Mucosa of descending colon (tissue), 3 donors: ENCODE measurements at regions not wholly inside any gene's neighbourhood (a gene's known extent, or its start where the extent isn't known, plus 50 kb on each side); places are given as distances from the start of the nearest gene placed in this dataset.
A peak's percentile ranks its signal among the peaks of the same experiment; 100 is the strongest.

ENCODE experiments used
- ATAC-seq: fragments of 200-7000 bp; cut with Tn5 transposase; one replicate; pipeline ENCODE4 v1.9.1; 2020; ENCODE audit warnings: mild to moderate bottlenecking, moderate library complexity
- DNase-seq, 3 donors: peaks; one replicate each; pipeline ENCODE4 v3.0.0-alpha.2; 2020
- H3K36me3 ChIP-seq: fragments of 200-600 bp; one replicate; pipeline ENCODE4 v1.8.0; 2021; ENCODE audit warnings: low read depth, mild to moderate bottlenecking
- H3K4me1 ChIP-seq: fragments of 200-600 bp; one replicate; pipeline ENCODE4 v1.8.0; 2021; ENCODE audit warnings: low read depth, mild to moderate bottlenecking
- H3K4me3 ChIP-seq: fragments of 200-600 bp; one replicate; pipeline ENCODE4 v1.8.0; 2021; ENCODE audit warnings: mild to moderate bottlenecking
- H3K9me3 ChIP-seq: fragments of 200-600 bp; one replicate; pipeline ENCODE4 v1.8.0; 2021; ENCODE audit warnings: mild to moderate bottlenecking
- intact Hi-C, 2 donors: fragments of 100-400 bp; cut with DNase I in 1 of 2; cut with micrococcal nuclease in 1 of 2; formaldehyde crosslinking; loops; one replicate each; pipeline versions ENCODE4 v1.11.0 to v1.11.1; 2022; cut with DNase I, micrococcal nuclease
- TF ChIP-seq, protein P1 (sequence below): fragments of 200-600 bp; IDR thresholded peaks from one replicate; pipeline ENCODE4 v1.8.0; 2022; ENCODE audit warnings: antibody characterized with exemption, mild to moderate bottlenecking
- donor health status: DM: no; HTN: no; CAD: no; lungs with moderate emphysema.
- donor health status: DM: no; HTN: no; CAD: no.
- donor health status: DM: no; HTN: yes; CAD: no.

- DNase-seq (peak in 1 of 3 donors; percentile 2), ATAC-seq (no peak)
- TF ChIP-seq, protein P1, sequence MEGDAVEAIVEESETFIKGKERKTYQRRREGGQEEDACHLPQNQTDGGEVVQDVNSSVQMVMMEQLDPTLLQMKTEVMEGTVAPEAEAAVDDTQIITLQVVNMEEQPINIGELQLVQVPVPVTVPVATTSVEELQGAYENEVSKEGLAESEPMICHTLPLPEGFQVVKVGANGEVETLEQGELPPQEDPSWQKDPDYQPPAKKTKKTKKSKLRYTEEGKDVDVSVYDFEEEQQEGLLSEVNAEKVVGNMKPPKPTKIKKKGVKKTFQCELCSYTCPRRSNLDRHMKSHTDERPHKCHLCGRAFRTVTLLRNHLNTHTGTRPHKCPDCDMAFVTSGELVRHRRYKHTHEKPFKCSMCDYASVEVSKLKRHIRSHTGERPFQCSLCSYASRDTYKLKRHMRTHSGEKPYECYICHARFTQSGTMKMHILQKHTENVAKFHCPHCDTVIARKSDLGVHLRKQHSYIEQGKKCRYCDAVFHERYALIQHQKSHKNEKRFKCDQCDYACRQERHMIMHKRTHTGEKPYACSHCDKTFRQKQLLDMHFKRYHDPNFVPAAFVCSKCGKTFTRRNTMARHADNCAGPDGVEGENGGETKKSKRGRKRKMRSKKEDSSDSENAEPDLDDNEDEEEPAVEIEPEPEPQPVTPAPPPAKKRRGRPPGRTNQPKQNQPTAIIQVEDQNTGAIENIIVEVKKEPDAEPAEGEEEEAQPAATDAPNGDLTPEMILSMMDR, result no peak
- Histone ChIP-seq H3K4me3 (no peak overlapping the region), H3K36me3 (no peaks in the 10 kb centered on the region), H3K9me3 (no peaks in the 10 kb centered on the region), H3K4me1 (no peaks in the 10 kb centered on the region)
- intact Hi-C loops, result no loop called here
Observed at GRCh38 chr2:220789961-220790360, 782.1 kb downstream of the EPHA4 start.

DNA sequence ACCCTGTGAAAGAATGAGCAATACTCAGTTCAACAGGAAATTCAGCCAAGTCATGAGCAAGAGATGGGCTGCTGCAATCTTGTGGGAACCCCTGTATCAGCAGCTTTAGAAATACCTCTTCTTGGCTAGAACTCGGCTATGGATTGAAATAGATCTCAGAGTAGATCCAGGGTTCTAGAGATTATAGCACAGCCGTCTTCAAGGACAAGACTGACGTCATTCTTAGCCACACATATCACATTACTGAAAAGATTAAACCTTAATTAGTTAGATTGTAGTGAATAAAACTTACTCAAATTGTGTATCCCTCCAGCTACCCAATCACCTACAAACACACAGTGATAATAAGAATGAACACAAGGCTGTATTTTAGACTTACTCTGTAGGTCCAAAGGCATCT is 776.4 kb downstream of the EPHA4 start:
- ATAC-seq (no peak), DNase-seq (no peak)
- TF ChIP-seq, protein P1, result no peak
- Histone ChIP-seq H3K4me1 (no peaks in the 10 kb centered on the region), H3K4me3 (no peak overlapping the region), H3K9me3 (no peaks in the 10 kb centered on the region), H3K36me3 (no peaks in the 10 kb centered on the region)
- intact Hi-C loops, result no loop called here

DNA sequence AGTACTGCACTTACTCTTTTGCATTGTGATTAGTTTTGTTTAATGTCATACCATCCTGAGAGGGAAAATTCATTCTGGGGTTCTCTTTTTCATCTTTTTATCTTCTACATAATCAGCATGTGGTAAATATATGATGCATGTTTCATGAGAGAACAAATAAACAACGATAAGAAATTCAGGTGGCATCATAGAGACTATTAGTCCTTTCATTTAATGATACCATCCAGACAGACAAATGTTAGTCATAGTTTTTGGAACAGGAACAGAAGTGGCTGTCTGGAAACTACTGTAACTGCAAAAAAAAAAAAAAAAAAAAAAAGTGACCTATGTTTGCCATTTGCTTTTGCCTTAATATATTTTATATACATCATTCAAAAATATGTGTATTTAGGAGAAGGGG is 761.0 kb downstream of the EPHA4 start:
- intact Hi-C loops, result no loop called here
- Histone ChIP-seq H3K4me1 (no peaks in the 10 kb centered on the region), H3K36me3 (no peaks in the 10 kb centered on the region), H3K9me3 (no peaks in the 10 kb centered on the region), H3K4me3 (no peak overlapping the region)
- TF ChIP-seq, protein P1, result no peak
- ATAC-seq (no peak), DNase-seq (no peak)

DNA sequence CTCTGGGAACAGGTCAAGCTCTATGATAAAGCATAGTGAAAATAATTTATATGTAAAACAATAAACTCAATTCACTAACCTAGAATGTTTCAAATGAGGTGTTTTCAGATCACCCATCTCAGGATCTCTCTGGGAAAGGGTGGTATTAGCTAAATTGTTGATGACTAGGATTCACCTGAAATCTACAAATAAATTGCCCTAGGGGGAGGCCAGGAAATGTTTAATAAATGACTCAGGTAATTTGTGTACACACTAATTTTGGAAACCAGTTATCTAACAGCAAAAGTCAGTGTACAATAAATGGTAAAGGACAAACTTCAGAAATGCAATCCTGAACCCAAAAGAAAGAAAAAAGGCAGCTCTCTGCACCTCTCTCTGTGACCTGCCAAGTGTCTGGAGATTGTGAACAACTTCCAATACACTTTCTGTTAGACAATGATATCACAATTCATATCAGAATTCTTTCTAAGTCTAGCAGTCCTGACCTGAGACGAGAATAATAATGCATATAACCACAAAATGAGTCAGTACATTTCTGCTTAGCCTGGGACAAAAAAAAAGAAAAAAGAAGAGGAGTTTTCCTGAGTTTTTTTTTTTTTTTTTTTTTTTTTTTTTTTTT is 760.0 kb downstream of the EPHA4 start:
- Histone ChIP-seq H3K36me3 (no peaks in the 10 kb centered on the region), H3K9me3 (no peaks in the 10 kb centered on the region), H3K4me1 (no peaks in the 10 kb centered on the region), H3K4me3 (no peak overlapping the region)
- DNase-seq, result no peak
- no peak for ATAC-seq
- TF ChIP-seq, protein P1, result no peak
- intact Hi-C loops, result no loop called here

DNA sequence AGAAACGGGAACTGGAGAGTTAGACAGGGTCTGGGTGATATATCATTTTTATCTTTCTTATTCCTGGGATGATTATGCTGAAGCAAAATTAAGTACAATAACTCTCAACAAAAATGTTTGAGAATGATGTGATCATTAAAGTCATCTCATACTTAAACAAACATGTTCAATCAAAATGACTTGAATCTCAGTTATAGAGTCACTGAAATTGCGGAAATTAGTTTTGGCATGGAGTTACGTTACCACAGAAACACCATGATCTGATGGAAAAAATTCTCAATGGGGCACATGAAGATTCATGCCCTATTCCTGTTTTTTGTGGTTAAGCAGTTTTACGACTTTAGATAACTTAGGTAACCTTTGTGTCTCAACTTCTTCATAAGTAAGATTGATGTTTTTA is 757.7 kb downstream of the EPHA4 start:
- DNase-seq (no peak), ATAC-seq (no peak)
- Histone ChIP-seq H3K9me3 (no peaks in the 10 kb centered on the region), H3K36me3 (no peaks in the 10 kb centered on the region), H3K4me1 (no peaks in the 10 kb centered on the region), H3K4me3 (no peak overlapping the region)
- TF ChIP-seq, protein P1, result no peak
- intact Hi-C loops, result no loop called here

DNA sequence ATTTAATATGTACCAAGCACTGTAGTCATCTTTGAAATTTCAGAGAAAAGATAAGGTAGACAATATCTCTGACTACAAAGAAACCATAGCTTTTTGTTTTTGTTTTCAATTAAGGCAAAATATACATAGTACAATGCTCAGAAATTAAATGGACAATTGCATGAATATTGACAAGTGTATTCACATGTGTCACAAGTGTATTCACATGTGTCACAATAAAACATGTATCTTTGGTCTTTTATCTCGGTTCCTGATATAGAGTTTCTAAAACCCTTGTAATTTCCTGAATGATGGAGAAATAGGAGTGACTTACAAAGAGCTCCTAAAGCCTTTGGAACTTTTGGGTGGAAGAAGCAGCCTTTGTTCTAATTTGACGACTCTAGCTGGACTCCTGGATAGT is 756.4 kb downstream of the EPHA4 start:
- Histone ChIP-seq H3K4me3 (no peak overlapping the region), H3K4me1 (no peaks in the 10 kb centered on the region), H3K36me3 (no peaks in the 10 kb centered on the region), H3K9me3 (no peaks in the 10 kb centered on the region)
- intact Hi-C loops, result no loop called here
- TF ChIP-seq, protein P1, result no peak
- ATAC-seq (no peak), DNase-seq (no peak)
